ENCODE measurements at regions not wholly inside any gene's neighbourhood (a gene's known extent, or its start where the extent isn't known, plus 50 kb on each side); places are given as distances from the start of the nearest gene placed in this dataset.

DNA sequence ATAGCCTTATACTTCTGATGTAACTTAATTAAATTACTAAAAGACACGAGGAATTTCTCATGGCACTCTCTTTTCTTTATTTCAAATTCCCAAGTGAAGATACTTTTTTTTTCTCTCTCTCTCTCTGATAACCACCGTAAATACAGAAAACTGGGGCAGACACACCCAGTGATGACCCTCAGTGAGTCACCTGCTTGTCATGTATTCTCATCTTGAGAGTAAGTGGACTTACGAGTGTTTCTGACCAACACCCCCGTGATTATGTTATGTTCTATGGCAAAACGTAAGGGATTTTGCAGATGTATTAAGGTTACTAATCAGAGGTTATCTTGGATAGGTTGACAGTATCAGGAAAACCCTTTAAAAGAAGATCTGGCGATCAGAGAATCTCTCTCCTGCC is 348.8 kb upstream of the ZNF717 start:
- TF ChIP-seq, protein P1, sequence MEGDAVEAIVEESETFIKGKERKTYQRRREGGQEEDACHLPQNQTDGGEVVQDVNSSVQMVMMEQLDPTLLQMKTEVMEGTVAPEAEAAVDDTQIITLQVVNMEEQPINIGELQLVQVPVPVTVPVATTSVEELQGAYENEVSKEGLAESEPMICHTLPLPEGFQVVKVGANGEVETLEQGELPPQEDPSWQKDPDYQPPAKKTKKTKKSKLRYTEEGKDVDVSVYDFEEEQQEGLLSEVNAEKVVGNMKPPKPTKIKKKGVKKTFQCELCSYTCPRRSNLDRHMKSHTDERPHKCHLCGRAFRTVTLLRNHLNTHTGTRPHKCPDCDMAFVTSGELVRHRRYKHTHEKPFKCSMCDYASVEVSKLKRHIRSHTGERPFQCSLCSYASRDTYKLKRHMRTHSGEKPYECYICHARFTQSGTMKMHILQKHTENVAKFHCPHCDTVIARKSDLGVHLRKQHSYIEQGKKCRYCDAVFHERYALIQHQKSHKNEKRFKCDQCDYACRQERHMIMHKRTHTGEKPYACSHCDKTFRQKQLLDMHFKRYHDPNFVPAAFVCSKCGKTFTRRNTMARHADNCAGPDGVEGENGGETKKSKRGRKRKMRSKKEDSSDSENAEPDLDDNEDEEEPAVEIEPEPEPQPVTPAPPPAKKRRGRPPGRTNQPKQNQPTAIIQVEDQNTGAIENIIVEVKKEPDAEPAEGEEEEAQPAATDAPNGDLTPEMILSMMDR (conservative IDR thresholded peaks at IDR 0.05; ENCODE audit: low read length), result no peak
- H3K4me3 ChIP-seq (ENCODE audit: low read length), result no peak overlapping the region
- no peak for DNase-seq (ENCODE audit: low read depth)

DNA sequence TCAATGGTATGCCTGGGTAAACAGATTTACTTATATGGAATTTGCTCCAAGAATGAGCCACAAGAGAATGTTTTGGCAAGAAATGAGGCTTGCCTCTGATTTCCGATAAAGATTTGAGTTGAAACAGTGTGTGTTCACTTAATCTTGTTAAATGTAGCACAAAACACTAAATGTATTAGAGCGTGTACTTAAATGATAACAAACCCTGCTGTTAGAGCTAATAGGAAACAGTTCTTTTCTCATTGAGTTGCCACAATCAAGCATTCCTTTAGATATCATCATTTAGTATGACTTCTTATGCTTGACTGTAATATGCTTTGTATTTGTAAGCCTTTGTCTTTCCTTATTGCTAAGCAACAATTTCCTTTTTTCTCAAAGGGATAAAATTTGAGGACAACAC is 353.6 kb upstream of the ZNF717 start:
- no peak for DNase-seq (ENCODE audit: low read depth)
- TF ChIP-seq, protein P1 (conservative IDR thresholded peaks at IDR 0.05; ENCODE audit: low read length), result no peak

DNA sequence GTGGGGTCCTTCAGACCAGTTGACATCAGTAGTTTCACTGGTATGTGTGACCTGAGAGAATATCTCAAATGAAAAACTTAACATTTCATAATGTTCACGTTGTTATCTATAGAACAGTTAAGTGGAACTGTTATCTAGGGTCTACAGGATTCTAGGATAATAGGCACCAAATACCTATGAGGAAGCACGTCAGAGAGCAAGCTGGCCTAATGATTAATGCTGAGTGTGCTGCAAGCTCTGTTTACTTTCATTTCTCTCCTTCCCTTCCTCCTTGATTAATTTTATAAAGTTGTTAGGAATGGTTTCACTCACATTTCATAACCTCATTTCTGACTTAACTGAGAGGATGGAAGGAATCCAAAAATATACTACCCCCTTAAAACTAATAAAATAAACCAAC is 362.5 kb upstream of the ZNF717 start:
- no peak overlapping the region for H3K4me3 ChIP-seq (ENCODE audit: low read length)
- DNase-seq (ENCODE audit: low read depth), result no peak
- TF ChIP-seq, protein P1 (conservative IDR thresholded peaks at IDR 0.05; ENCODE audit: low read length), result no peak

More for the DNA sequence above, 353.6 kb upstream of the ZNF717 start:
- no peak overlapping the region for H3K4me3 ChIP-seq (ENCODE audit: low read length)

DNA sequence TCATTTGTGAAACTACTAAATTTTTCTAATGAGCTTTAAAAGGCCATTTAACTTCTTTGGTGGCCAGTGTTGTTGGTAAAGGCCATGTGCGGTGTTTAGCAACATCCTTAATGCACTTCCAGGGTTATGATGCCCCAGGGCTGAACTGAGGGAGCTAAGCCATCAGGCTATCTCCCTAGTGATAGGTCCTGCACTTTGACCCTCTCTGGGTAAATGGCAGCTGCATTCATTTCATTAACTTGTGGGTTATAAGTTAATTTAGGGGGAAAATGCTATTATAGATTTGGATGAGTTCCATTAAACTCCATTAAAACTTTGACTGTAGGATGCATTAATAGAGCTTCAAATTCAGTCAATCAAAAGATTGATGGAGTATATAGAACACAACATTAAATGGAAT is 366.7 kb upstream of the ZNF717 start:
- H3K4me3 ChIP-seq (ENCODE audit: low read length), result no peak overlapping the region
- no peak for DNase-seq (ENCODE audit: low read depth)
- TF ChIP-seq, protein P1 (conservative IDR thresholded peaks at IDR 0.05; ENCODE audit: low read length), result no peak

DNA sequence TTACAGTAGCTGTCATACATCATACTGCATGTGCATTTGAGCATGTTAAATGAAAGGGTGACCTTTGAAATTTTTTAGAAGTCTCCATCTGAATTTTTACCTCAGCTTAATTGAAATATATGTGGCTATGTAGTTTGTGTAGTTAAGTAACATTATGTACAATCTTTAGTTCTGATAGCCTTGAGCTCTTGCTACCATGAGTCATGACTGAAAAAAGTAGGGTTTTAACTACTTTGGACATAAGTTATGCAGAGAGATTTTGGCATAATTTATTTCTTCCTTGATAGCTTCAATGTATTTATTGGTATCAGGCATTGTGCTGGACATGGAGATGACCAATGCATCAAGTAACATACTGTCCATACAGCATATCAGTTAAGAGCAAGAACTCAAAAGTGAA is 376.5 kb upstream of the ZNF717 start:
- H3K4me3 ChIP-seq (ENCODE audit: low read length), result no peak overlapping the region
- TF ChIP-seq, protein P1 (conservative IDR thresholded peaks at IDR 0.05; ENCODE audit: low read length), result no peak
- no peak for DNase-seq (ENCODE audit: low read depth)

DNA sequence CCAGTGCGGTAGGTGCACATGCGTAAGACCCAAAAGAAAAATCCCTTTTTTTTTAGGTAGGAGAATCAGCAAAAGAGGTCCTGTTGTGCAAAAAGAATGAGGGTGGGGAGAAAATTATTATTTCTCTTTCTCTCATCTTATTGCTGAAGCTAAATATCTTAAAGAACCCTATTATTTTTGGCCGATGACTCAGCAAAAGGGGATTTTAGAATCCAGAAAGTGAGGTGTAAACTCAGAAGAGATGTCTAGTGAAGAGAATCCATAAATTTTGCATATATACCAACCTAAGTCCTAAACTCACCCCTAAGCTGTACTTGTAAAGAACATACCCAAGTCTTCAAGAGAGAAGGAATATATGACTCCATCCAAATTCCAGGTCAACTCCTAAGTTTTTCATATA is 386.3 kb upstream of the ZNF717 start:
- TF ChIP-seq, protein P1 (conservative IDR thresholded peaks at IDR 0.05; ENCODE audit: low read length), result no peak
- H3K4me3 ChIP-seq (ENCODE audit: low read length), result no peak overlapping the region
- no peak for DNase-seq (ENCODE audit: low read depth)

DNA sequence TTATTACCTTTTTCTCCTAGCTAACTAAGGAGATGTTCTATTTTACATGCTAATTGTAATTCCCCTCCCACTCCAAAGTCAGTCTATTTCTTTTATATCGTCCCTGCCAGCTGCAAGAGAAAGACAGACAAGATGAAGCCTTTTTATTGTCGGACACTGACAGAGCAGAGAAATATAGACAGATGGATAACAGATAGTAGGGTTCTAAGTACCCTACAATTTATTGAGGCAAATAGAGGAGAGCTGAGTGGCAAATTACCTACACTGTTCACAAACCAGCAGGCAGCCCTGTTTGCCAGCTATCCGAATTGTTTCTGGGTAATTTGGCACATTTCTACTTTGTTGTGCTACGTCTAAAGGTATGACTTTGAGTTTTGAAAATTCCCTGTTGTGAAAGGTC is 392.3 kb upstream of the ZNF717 start:
- no peak overlapping the region for H3K4me3 ChIP-seq (ENCODE audit: low read length)
- DNase-seq (ENCODE audit: low read depth), result no peak
- TF ChIP-seq, protein P1 (conservative IDR thresholded peaks at IDR 0.05; ENCODE audit: low read length), result no peak

Measured in AG10803 (cell line).